ENCODE measurements at regions not wholly inside any gene's neighbourhood (a gene's known extent, or its start where the extent isn't known, plus 50 kb on each side); places are given as distances from the start of the nearest gene placed in this dataset.
A peak's percentile ranks its signal among the peaks of the same experiment; 100 is the strongest.
"Not testable (repeated sequence)": the region's sequence is repeated elsewhere in the genome, so short reads cannot be mapped to it uniquely, and the experiment has no call there.

DNA sequence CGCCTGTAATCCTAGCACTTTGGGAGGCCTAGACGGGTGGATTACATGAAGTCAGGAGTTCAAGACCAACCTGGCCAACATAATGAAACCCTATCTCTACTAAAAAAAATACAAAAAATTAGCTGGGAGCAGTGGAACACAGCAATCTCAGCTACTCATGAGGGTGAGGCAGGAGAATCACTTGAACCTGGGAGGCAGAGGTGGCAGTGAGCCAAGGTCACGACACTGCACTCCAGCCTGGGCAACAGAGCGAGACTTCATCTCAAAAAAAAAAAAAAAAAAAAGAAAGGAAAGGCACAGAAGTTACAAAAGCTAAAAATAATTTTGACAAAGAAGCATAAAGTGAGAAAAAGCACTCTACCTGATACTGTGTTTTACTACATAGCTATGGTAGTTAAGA lies 618.1 kb downstream of the PDHA2 start:
- not testable (repeated sequence) for DNase-seq

DNA sequence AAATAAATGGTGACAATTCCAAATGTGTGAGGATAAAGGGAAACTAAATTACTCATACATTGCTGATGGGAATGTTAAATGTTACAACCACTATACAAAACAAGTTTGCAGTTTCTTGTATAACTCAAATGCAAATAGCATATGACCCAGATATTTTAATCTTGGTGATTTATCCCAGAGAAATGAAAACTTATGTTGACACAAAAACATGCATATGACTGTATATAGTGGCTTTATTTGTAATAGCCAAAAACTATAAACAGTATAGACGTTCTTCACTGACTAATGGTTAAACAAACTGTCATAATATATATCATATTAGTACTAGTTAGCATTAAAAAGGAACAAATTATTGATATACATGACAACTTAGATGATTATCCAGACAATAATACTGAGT lies 619.2 kb downstream of the PDHA2 start:
- DNase-seq: no peak

DNA sequence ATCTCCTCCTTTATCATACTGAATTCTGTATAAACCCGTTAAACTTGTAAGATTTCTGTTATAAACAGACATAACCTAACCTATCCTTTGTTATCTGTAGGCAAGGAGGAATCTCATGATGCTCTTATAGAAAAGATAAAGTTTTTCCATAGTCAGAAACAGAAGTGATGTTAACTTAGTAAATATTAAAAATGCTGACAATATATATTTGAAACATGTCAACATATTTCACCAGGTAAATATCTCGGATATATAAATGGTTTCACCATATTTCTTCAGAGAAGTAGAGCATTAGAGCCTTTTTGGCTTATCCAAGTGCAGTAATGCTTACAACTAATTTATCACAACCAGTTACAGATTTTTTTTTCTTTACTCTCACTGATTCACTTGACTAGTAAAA lies 625.9 kb downstream of the PDHA2 start:
- no peak for DNase-seq

DNA sequence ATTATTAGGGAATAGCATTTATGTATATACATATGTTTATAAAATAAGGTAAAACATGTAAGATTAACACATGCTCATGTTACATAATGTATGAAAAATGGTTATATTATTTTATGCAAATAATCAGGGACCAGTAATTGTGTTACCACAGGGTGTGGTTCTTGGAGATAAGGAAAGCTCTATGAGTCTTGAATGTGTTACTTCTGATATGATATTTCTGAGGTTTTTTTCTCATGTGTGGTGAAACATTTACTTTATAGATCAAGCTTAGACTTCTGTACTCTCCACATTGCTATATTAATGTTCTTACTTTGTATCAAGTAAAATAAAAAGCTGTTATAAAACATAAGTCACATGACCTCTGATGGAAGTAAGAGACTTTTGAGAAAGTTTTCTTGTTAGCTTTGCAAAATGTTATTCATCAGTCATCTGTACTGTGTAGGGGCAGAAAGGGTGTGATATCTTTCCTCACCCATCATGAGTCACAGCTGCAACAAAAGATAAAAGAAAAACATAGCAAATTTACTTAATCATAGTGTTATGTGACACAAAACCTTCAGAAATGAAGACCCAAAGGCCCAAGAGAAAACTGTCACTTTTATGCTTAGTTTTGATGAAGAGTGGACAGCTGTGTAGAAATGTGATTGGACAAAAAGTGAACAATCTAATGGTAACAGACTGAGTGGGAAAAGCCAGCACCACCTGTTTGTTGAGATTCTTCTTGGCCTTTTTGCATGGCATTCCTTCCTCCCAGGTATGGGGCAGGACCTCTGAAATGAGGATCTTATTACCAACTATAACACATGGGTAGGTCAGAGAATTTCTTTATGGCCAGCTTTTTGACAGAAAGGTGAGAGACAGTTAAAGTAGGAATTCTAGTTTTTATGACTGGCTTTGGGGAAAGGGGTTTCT lies 632.3 kb downstream of the PDHA2 start:
- no peak for DNase-seq

DNA sequence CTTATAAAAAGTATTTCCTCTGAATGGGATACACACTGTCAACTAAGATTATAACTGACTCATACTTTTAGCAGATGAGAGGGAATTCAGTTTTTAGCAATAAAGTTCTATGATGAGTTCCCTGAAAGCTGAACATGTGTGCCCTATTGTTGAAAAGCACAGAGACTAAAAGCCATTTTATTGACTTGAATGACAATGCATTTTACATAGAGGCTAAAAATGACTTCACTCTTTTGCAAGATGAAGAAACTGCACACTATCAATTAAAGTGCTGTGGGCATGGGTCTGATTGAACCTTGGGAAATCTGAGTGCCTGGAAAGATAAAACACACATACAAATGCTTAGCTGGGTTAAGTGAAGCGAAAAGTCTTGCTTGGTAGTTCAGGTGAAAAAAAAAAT lies 633.4 kb downstream of the PDHA2 start:
- DNase-seq: no peak

DNA sequence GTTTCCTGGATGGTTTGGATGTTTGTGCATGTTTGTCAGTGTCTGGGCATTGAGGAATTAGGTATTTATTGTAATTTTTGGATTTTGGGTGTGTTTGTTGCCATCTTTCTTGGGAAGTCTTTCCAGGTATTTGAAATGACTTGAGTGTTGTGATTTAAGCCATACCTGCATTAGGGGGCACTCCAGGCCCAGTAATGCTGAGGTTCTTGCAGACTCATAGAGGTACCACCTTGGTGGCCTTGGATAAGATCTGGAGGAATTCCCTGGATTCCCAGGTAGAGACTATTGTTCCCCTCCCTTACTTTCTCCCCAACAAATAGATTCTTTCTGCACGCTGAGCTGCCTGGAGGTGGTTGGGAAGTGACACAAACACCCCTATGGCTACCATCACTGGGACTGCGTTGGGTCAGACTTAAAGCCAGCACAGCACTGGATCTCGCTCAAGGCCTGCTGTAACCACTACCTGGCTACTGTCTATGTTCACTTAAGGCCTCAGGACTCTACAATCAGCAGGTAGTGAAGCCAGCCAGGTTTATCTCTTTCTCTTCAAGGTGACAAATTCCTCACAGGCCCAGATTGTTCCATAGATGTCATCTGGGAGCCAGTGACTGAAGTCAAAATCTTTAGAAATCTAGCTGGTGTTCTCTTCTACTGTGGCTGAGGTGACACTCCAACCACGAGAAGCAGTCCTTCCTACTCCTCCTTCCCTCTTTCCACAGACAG lies 643.6 kb downstream of the PDHA2 start:
- no peak for DNase-seq

DNA sequence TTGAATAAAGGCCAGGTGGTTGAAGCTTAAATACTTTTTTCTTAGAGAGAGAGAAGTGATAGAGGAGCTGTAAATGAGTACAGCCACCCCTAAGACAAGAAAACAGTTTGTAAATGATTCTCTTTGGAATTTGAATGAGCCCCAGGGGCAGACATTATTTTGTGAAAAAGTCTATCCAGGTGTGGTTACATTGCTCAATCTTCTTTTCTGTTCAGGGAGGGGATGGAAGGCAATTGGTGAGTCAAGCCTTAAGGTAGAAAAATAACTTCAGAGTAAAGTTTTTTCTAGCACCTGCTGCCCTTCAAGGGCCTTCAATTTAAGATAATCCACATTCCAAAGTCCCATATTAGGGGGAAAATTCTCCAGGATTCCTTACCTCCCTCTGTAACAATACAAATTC lies 646.7 kb downstream of the PDHA2 start:
- DNase-seq: no peak

DNA sequence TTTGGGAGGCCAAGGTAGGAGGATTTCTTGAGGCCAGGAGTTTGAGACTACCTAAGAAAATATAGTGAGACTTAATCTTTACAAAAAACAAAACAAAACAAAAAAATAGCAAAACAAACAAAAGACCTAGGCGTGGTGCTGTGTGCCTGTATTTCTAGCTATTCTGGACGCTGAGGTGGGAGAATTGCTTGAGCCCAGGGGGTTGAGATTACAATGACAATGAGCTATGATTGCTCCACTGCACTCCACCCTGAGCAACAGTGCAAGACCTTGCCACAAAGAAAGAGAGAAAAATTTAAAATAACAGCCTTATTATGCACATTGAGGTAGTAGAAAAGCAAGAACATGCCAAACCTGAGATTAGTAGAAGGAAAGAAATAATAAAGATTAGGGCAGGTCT lies 657.7 kb downstream of the PDHA2 start:
- DNase-seq: no peak

DNA sequence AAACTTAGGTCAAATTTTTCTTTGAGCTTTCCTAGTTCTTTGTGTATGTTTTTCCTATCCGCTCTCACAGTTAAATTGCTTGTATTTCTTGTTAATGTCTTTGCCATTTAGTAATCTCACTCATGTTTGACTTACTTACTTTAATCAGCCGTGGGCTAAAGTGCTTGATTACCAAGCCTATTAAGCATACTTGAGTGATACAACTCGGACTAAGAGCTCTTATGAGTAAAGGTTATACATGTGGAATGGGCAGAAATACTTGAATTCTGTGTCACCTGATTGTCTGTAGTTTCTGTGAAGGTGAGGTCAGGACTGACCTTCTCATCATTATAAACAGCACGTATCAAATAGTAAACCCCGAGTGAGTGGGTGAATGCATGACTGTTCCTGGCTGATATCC lies 664.5 kb downstream of the PDHA2 start:
- DNase-seq: no peak

DNA sequence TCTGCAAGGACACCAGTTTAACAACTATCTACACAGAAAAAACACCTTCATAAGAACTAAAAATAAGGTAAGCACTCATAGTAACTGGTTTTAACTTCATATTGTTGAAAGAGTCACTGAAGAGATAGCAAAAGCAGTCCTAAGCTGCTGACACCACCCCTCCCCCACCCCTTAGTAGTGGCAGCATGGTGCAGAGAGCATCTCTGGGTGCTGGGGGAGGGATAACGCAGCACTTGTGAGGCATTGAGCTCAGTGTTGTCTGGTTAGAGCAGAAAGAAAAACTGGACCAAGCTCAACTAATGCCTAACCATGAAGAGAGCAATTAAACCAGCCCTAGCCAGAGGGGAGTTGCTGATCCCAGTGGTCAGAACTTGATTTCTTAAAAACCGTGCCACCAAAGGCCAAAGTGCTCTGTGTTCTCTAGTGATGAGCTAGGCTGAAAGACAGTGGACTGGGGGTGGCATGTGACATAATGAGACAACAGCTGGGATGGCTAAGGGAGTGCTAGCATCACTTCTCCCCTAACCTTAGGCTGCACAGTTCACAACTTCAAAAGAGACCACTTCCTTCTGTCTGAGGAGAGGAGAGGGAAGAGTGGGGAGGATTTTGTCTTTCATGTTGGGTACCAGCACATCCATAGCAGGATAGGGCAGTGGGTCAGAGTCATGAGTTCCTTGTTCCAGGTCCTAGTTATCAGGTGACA lies 669.3 kb downstream of the PDHA2 start:
- no peak for DNase-seq

DNA sequence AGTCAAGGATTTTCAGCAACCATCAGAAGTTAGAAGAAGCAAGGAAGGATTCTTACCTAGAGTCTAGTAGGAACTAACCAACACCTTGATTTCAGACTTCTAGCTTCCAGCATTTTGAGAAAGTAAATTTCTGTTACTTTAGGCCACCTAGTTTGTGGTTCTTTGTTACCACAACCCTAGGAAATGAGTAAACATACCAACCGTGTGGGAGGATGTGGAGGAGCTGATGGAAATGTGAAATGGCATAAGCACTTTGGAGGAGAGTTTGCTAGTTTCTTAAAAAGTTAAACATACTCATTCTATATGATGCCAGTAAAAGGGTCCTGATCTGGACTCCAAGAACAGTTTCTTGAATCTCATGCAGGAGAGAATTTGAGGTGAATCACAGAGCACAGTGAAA lies 679.4 kb downstream of the PDHA2 start:
- DNase-seq: no peak

DNA sequence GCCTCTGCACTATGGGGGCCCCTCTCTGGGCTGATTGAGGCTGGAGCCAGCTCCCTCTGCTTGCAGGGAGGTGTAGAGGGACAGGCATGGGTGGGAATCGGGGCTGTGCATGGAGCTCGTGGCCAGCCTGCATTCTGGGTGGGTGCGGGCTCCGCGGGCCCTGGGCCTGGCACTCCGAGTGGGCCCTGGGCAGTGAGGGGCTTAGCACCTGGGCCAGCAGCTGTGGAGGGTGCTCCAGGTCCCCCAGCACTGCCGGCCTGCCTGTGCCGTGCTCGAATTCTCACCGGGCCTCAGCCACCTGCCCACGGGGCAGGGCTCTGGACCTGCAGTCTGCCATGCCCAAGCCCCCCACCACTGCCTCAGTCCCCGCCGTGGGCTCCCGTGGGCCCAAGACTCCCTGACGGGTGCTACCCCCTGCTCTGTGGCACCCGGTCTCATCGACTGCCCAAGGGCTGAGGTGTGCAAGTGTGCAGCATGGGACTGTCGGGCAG lies 681.2 kb downstream of the PDHA2 start:
- DNase-seq: no peak

DNA sequence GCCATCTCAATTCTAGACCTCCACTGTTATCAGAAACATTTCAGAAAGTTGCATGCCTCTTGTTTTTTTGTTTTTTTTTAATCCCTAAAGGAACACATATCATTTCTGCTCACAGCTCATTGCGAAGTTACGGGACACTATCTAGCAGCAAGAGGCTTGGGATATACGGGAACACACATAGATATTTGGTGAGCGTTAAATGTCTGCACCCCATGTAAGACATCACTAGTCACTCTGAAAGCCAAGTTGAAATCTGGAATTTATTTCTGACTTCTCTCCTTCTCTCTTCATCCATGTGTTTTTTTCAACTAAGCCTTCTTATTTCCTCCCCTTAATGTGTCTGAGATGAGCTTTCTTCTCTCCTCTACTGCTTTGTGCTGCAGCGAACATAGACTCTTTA lies 683.7 kb downstream of the PDHA2 start:
- DNase-seq: no peak

DNA sequence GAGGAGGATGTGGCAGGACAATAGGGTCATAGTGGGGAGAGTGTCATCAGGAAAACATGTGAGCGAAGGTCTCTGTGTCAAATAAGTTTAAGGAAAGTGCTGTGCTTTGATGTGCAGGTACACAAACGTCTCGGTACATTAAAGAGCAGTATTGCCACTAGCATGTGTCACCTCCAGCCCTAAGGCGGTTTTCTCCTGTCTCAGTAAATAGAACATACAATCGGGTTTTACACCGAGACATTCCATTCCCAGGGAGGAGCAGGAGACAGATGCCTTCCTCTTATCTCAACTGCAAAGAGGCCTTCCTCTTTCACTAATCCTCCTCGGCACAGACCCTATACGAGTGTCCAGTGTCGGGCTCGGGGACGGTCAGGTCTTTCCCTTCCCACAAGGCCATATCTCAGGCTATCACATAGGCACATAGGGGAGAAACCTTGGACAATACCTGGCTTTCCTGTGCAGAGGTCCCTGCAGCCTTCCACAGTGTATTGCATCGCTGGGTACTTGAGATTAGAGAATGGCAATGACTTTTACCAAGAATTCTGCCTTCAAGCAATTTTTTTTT lies 684.5 kb downstream of the PDHA2 start:
- DNase-seq: no peak

DNA sequence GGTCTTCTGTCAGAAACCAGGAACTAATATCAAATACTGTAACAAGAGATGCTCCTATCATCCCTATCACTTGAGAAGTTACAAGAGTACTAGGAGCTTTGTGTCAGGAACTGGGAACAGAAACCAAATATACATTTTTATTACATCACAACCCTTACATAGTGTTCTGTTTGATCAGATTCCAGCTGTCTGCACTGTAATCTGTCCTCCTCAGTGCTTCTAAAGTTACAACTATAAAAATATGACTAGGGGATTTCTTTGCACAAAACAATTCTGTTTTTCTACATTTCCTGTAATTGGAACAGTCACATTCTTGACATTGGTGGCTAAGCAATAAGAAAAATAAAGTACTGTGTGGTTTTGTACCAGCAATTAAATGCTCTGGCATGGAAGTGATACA lies 686.0 kb downstream of the PDHA2 start:
- DNase-seq: no peak

DNA sequence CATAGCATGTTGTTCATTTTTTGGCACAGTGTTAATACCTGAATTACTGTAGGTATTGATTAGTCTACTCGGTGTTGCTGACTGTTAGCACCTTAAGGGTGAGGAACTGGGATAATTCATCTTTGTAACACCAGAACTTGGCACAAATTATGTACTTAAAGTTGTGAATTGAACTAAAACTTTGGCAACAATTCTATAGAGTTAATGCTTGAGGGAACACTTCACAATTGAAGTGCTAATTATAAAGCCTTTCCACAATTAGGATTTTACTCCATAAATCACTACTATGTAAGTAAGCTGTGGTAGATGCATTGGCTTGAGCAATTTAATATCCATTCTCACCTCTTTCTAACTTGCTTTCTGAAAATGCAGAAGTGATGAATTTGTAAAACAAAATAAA lies 686.7 kb downstream of the PDHA2 start:
- no peak for DNase-seq

DNA sequence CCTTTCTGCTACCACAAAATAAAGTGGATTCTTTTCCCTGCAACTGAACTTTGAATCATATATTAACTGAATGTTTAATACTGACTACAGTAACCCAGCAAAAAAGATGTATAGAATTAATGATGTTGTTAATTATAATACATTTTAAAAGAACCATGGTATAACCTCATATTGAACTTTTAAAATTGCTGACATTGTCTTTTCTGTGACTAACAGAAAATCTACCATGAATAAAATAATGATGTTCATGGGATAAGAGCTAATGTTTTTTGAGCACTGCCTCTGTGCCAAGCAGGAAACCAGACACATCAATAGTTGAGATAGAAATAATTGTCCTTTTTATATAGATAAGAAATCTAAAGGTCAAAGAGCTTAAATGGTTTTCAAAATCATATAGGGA lies 691.9 kb downstream of the PDHA2 start:
- DNase-seq: no peak

DNA sequence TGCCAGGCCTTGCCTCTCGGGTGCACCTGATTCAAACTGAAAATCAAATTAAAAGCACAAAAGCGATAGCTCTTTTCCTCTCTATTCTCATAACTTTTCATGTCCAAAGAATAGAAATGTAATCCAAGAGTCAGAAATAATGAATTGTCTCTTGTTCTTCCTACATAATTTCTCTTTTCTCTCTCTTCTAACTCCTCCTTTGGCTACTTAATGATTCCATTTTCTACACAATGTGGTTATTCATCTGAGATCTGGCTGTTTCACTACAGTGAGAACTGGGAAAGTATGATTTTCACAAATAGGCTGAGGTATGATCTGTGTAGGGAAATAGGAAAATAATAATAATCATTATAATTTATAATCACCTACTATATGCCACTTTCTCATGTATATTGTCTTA lies 703.5 kb downstream of the PDHA2 start:
- no peak for DNase-seq

DNA sequence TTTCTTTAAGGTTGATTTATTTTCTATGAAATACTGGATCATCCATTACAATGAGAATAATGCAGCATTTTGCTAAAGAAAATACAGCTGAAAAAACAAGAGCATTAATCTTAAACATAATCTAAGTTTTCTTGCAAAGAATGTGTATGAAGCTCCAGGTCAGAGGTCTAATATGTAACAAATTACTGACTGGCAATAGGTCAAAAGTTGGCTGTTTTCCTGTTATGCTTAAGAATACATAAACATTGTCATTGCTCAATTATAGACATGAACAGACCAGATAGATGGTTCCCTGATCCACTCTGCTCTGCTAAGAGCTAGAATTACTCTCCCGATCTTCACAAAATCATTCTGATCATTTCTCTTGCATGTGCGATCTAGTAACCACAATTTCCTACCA lies 718.6 kb downstream of the PDHA2 start:
- no peak for DNase-seq

DNA sequence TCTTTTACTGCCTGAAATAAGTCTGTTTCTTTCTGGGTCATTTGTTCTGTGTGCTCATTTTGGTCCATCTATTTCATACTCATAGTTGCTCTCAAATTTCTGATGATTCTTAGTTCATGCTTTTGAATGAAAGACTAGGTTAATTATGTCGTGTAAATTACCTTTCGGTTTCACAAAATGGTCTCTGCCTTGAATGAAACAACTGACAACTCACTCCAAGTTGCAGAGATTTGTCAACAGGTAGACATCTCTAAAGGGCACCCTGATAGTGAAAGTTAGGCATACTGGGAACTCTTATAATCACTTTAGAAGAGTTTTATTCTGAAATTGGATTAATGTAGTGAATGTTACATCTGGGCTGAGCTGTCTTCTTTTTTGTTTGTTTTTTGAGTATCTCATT lies 726.9 kb downstream of the PDHA2 start:
- DNase-seq: no peak

DNA sequence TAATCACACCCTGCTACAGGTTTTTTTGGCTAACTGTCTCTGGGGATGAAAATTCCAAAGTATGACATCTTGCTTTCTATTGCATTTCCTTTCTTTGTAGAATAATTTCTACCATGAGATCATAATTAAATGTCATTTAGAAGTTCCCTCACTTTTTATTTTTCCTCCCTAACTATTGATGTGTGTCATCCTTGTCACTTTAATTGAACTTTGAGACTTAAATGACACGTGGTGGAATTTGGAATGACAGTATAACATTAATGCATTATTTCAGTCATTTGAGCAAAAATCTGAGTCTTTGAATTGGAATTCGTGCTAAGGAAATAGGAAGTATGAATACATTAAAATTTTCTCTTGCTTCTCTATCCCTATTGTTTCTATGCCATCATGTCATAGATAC lies 745.4 kb downstream of the PDHA2 start:
- DNase-seq: no peak

DNA sequence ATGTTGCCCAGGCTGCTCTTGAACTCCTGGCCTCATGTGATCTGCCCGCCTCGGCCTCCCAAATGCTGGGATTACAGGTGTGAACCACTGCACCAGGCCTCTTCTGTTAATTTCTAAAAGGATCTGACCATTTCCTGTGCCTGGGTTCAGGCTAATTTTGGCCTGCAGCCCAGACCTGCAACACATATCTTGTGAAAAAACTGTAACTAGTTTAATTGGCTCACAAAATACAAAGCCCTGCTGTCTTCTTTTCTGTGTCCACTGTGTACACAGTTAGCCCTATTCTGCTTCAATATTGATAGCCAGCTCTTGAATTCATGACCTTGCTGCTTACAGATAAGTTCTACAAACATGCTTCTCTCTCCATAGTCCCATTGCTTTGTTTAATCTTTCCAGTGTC lies 753.5 kb downstream of the PDHA2 start:
- peak; percentile 78 for DNase-seq

DNA sequence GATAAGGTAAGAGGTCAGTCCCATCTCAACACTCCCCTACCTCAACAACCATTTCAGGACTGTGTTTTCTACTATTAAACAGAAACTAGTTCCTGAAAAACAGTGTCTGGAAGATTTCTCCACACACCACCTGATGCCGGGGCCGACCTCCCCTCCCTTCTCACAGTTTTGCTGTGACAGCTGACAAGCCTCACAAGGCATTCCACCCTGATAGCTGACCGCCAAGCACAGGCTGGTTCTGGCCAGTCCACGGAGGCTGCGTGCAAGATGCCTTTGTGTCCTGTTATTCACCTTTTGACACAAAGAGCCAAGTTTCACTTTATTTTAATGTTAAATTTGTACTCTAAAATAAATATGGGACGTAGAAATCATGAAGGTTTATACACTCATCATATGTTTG lies 758.6 kb downstream of the PDHA2 start:
- no peak for DNase-seq

Measured in COR-L47 (cell line).